ENCODE measurements at regions not wholly inside any gene's neighbourhood (a gene's known extent, or its start where the extent isn't known, plus 50 kb on each side); places are given as distances from the start of the nearest gene placed in this dataset.

GRCh38 chr4:137583671-137584070 is 51.4 kb upstream of the PCDH18 start:
- no peaks in the 10 kb centered on the region for H3K36me3 ChIP-seq (ENCODE audit: control insufficient read depth in 2 of 3, insufficient read depth in 3 of 3, low read length in 3 of 3)
- no peaks in the 10 kb centered on the region for H3K9me3 ChIP-seq (ENCODE audit: control insufficient read depth in 2 of 3, low read length in 3 of 3)
- DNase-seq (no peak), ATAC-seq (no peak)
- H3K27ac Mint-ChIP-seq = no peak overlapping the region
- POLR2A ChIA-PET = no interaction called here
- no peaks in the 10 kb centered on the region for H3K4me1 ChIP-seq (ENCODE audit: control insufficient read depth in 2 of 2, insufficient read depth in 2 of 2, low read length in 2 of 2)
- no peak overlapping the region for H3K4me3 ChIP-seq (ENCODE audit: low read length)
- H3K27me3 ChIP-seq (ENCODE audit: control insufficient read depth in 2 of 2, insufficient read depth in 2 of 2, low read length in 2 of 2) = no peaks in the 10 kb centered on the region
- H3K4me3 Mint-ChIP-seq = no peak overlapping the region
- CTCF ChIA-PET = no interaction called here
- intact Hi-C loops (cut with micrococcal nuclease) = no loop called here
- H3K4me1 Mint-ChIP-seq = no peaks in the 10 kb centered on the region
- H3K27me3 Mint-ChIP-seq = no peaks in the 10 kb centered on the region
- H3K9me3 Mint-ChIP-seq = peaks cover 0 to 17% (median 0%) of the 10 kb centered on the region in 11 donors
- H3K36me3 Mint-ChIP-seq = no peaks in the 10 kb centered on the region
- H3K27ac ChIP-seq (ENCODE audit: low read depth, low read length) = no peak overlapping the region
